ENCODE measurements at regions not wholly inside any gene's neighbourhood (a gene's known extent, or its start where the extent isn't known, plus 50 kb on each side); places are given as distances from the start of the nearest gene placed in this dataset.

DNA sequence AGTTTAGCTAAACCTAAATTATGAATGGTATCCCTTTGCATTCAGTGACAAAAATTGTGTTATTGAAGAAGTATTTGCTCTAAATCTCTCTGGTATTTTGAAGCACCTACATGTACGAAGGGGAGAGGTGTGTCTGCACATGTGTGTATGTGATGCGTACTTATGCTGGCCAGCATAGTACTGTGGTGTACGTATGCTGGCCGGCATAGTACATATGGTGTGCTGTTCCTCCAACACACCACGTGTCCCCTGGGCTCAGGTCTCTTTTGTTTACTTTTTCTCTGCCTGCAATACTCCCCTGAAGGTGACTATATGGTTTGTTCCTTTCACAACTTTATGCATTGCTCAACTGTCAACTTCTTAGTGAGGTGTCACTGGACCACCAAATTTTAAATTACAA lies 360.3 kb downstream of the CRPPA start:
- Mint-ChIP-seq H3K4me3 (no peak overlapping the region), H3K27ac (no peak overlapping the region), H3K36me3 (no peaks in the 10 kb centered on the region), H3K27me3 (peaks cover 0 to 6% (median 1%) of the 10 kb centered on the region in 5 donors), H3K9me3 (no peaks in the 10 kb centered on the region), H3K4me1 (peaks cover 0 to 5% (median 0%) of the 10 kb centered on the region in 4 donors)
- POLR2A ChIA-PET: no interaction called here
- ATAC-seq (no peak), DNase-seq (no peak)

DNA sequence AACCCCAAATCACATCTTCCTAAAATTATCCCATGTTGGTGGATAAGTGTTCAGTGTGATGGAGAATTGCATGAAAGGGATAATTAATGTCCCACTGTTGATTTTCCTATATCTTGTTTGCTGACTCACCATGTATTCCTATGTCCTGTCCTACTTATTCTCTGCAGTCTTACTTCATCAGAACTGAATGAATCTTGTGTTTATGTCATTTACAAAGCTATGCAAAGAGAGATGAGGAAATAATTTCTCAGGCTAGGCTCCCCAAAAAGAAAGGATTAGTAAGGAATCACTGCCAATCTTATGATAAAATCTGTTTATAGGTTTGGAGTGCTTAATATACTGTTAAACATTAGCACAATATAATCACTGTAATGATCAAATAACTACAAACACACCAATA lies 360.8 kb downstream of the CRPPA start:
- no peak for ATAC-seq

DNA sequence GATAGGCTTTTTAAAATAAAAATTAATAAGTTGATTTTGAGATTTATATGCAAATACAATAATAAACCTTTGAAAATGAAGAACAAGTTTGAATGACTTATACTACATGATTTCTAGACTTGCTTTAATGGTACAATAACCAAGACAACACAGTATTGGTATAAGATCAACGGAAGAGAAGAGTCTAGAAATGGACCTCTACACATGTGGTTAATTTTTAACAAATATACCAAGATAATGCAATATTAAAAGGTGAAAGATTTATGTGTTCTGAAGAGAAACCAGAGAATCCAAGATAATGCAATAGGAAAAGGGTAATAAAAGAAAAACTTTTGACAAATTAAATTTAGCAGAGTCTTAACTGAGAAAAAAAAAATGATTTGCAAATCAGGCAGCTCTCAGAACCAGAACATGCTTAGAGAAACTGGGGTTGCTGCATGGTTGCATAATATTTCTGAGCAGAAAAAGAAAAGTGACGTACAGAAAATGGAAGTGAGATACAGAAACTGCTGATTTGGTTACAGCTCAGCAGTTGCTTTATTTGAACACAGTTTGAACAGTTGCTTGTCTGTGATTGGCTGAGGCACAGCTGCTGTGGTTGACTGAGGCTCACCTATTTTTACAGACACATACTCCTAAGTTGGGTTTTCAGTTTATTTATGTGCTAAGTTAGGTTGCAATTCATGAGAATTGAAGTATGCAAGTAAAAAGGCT lies 365.9 kb downstream of the CRPPA start:
- H3K4me1 Mint-ChIP-seq: no peaks in the 10 kb centered on the region
- ATAC-seq (no peak), DNase-seq (no peak)
- POLR2A ChIA-PET: no interaction called here
- H3K9me3 Mint-ChIP-seq: no peaks in the 10 kb centered on the region
- peaks cover 0 to 7% (median 0%) of the 10 kb centered on the region in 5 donors for H3K27me3 Mint-ChIP-seq
- H3K36me3 Mint-ChIP-seq: no peaks in the 10 kb centered on the region
- no peak overlapping the region for H3K27ac Mint-ChIP-seq
- H3K4me3 Mint-ChIP-seq: no peak overlapping the region

More for the DNA sequence above, 360.8 kb downstream of the CRPPA start:
- POLR2A ChIA-PET: no interaction called here
- H3K36me3 Mint-ChIP-seq: no peaks in the 10 kb centered on the region
- H3K27me3 Mint-ChIP-seq: peaks cover 0 to 6% (median 4%) of the 10 kb centered on the region in 5 donors
- no peaks in the 10 kb centered on the region for H3K9me3 Mint-ChIP-seq
- H3K4me1 Mint-ChIP-seq: peaks cover 0 to 5% (median 0%) of the 10 kb centered on the region in 4 donors
- DNase-seq: no peak
- no peak overlapping the region for H3K4me3 Mint-ChIP-seq
- H3K27ac Mint-ChIP-seq: no peak overlapping the region

DNA sequence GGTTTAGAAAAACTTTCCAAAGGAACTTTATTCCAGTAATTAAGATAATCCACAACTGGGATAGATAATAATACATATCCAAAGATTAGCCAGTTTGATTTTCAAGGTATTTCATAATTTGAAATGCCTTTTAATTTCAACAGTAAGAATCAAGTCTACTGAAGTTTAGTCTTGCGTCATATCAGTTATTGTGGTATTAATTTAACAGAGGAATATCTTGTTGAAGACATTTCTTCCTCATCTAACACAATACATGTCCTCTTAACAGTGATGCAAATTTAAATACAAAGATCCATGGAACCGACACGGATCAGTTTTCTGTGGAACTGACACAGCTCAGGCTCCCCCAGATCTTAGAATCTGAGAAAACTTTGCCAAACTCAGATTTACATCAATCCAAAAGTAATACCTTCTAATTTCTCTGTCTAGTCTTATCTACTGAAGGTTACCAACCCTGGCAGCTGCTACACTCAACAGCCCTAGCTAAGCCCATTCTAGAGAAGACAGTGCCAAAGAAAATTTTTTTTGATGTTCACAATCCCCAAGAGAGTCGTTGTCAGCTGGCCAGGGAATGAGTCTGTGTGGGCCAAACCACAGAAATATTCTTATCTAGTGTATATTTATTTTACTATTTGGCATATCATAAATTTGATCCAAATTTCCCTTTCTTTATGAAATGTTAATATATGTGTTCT lies 365.2 kb upstream of the MEOX2 start:
- POLR2A ChIA-PET: no interaction called here
- no peaks in the 10 kb centered on the region for H3K4me1 Mint-ChIP-seq
- ATAC-seq: no peak
- H3K9me3 Mint-ChIP-seq: no peaks in the 10 kb centered on the region
- H3K27me3 Mint-ChIP-seq: peaks cover 0 to 7% (median 0%) of the 10 kb centered on the region in 5 donors
- no peak overlapping the region for H3K27ac Mint-ChIP-seq
- H3K4me3 Mint-ChIP-seq: no peak overlapping the region
- H3K36me3 Mint-ChIP-seq: no peaks in the 10 kb centered on the region
- DNase-seq: no peak

DNA sequence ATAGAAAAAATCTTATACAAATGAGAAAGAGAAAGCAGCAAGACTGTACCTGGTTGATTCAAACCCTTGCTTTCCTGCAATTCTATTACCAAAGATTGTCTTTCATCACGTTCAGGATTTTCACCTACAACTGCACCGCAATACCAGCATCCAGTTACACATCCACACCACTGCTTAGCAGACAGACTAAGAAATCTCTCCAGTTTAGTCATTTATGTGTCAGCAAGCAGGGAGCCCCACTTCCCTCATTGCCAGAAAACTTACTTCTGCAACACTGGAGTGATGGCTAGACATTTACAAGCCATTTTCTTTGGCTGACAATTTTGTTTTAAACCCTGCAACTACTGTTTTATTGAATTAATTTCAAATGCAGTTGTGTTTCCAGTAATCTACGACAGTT lies 359.6 kb upstream of the MEOX2 start:
- H3K4me3 Mint-ChIP-seq: no peak overlapping the region
- peaks cover 0 to 5% (median 0%) of the 10 kb centered on the region in 9 donors for H3K9me3 Mint-ChIP-seq
- H3K36me3 Mint-ChIP-seq: no peaks in the 10 kb centered on the region
- ATAC-seq: no peak
- no peaks in the 10 kb centered on the region for H3K4me1 Mint-ChIP-seq
- POLR2A ChIA-PET: interaction anchor here (0.6 kb wide), 1 partner anchor 8 kb away, joined by 3 read pairs; no protein-coding TSS in a partner anchor
- H3K27me3 Mint-ChIP-seq: no peaks in the 10 kb centered on the region
- H3K27ac Mint-ChIP-seq: no peak overlapping the region
- DNase-seq: no peak

DNA sequence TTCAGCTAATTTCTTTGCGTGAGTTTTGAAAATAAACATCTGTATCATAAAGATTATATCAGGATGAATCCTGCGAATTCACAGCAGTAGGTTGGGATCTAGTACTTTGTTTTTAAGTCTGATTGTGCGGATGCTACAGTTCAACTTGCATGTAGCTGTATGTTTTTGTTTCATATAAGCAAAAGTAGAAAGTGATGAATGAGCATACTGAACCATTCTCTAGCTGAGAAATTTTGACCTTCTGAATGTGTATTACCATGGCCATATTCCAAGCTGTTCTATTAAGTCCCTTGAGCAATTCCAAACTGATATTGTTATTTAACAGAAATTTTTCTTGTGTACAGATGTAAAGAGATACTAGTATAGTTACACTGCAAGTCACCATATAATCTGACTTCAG lies 358.8 kb upstream of the MEOX2 start:
- Mint-ChIP-seq H3K27me3 (peaks cover 0 to 4% (median under 1%) of the 10 kb centered on the region in 5 donors), H3K9me3 (peaks cover 0 to 5% (median 0%) of the 10 kb centered on the region in 9 donors), H3K4me3 (no peak overlapping the region), H3K36me3 (no peaks in the 10 kb centered on the region), H3K27ac (no peak overlapping the region), H3K4me1 (no peaks in the 10 kb centered on the region)
- POLR2A ChIA-PET: no interaction called here
- DNase-seq (no peak), ATAC-seq (no peak)

DNA sequence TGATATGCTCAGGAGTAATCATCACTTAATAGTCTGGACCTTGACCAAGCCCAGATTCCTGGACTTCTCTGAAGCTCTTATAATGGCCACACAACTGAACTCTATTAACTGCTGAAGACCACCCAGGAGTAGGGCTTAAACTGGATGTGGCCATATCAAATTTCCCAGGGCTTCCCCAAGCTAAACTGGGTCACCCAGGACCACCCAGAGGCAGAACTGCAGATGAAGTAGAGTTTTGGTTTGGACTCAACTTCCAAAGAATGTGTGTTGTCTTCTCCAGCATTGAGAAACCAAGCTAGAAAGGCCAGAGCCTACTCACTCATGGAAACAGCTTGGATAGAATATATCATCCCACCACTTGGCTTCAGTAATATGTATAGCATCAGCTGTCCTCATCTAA lies 358.2 kb upstream of the MEOX2 start:
- Mint-ChIP-seq H3K9me3 (peaks cover 0 to 5% (median 0%) of the 10 kb centered on the region in 9 donors), H3K27me3 (peaks cover 0 to 5% (median 3%) of the 10 kb centered on the region in 5 donors), H3K36me3 (no peaks in the 10 kb centered on the region), H3K4me3 (no peak overlapping the region), H3K4me1 (no peaks in the 10 kb centered on the region), H3K27ac (no peak overlapping the region)
- DNase-seq (no peak), ATAC-seq (no peak)
- POLR2A ChIA-PET: no interaction called here

DNA sequence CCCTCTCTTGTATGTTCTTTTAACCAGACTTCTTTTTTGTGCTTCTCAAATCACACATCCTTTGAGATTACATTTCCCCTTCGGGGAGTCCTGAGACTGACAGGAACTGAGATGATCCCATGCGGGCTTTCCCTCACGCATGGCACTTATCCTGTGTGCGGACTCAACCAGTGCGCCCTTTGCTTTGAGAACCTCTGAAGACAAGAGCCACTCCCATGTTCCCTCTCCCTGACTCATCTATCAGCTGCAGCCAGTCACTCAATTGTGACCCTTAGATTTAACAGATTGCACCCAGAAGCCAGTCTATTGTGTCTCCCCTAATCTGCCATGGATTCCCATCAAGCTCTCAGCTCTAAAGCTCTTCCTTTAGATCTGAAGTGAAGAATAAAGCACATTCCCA lies 353.9 kb upstream of the MEOX2 start:
- POLR2A ChIA-PET: no interaction called here

DNA sequence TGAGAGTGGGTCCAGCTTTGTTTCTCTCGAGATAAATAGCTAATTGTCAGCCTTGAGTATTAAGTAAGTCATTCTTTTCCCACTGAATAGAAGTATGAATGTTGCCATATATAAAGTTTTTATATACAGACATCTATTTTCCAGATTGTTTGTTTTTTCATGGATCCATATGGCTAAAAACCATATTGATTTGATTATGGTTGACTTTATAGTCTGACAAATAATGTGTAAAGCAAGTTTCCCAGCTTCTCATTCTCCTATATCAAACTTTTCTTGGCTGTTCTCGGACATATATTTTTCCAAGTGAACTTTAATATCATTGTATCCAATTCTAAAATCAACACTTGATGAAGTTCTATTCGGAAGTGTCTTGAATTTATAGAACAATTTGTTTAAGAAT lies 352.4 kb upstream of the MEOX2 start:
- ATAC-seq (no peak), DNase-seq (no peak)
- peaks cover 0 to 14% (median 4%) of the 10 kb centered on the region in 5 donors for H3K27me3 Mint-ChIP-seq
- no peak overlapping the region for H3K4me3 Mint-ChIP-seq
- no peaks in the 10 kb centered on the region for H3K36me3 Mint-ChIP-seq
- H3K9me3 Mint-ChIP-seq: peaks cover 0 to 10% (median 0%) of the 10 kb centered on the region in 9 donors
- no peak overlapping the region for H3K27ac Mint-ChIP-seq
- H3K4me1 Mint-ChIP-seq: no peaks in the 10 kb centered on the region
- POLR2A ChIA-PET: no interaction called here

More for the DNA sequence above, 353.9 kb upstream of the MEOX2 start:
- Mint-ChIP-seq H3K27ac (no peak overlapping the region), H3K27me3 (peaks cover 0 to 10% (median 4%) of the 10 kb centered on the region in 5 donors), H3K9me3 (peaks cover 0 to 10% (median 0%) of the 10 kb centered on the region in 9 donors), H3K4me1 (no peaks in the 10 kb centered on the region), H3K4me3 (no peak overlapping the region), H3K36me3 (no peaks in the 10 kb centered on the region)
- no peak for DNase-seq
- no peak for ATAC-seq

DNA sequence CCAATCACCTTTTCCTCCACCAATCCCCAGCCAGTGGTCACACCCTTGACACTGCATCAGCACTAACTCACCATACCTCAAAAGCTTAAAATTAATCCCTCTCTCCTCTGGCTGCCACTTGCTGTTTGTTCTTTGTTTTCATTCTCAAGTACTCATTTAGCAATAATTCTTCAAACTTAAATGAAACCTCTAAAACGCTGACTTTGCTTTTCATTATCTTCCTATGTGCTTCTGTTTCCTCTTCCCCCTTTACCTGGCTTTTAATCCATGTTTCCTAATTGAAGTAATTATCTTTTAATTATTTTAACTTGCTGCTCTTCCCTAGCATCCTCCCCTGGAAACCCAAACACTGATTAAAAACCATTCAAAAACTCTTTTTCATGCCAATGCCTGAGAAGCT lies 348.9 kb upstream of the MEOX2 start:
- H3K27me3 Mint-ChIP-seq: peaks cover 0 to 16% (median 2%) of the 10 kb centered on the region in 5 donors
- H3K4me1 Mint-ChIP-seq: no peaks in the 10 kb centered on the region
- H3K9me3 Mint-ChIP-seq: peaks cover 0 to 6% (median 0%) of the 10 kb centered on the region in 9 donors
- DNase-seq (no peak), ATAC-seq (no peak)
- no peaks in the 10 kb centered on the region for H3K36me3 Mint-ChIP-seq
- H3K4me3 Mint-ChIP-seq: no peak overlapping the region
- POLR2A ChIA-PET: no interaction called here
- no peak overlapping the region for H3K27ac Mint-ChIP-seq

DNA sequence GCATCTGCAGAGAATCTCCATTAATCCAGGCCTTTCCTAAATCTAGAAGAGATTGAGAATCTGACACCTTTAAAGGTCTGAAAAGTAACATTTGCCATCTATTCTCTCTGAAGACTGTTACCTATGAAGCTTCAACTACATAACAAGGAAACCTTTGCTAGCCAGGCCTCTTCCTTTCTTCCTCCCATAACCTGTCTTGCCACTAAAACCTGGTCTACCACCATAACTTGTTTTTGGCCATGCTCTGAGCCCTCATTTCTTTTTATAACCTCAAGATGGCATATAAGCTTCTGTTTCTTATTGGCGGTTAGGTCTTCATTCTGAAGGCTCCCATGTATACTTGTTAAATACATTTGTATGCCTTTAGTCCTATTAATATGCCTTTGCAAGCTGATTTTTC lies 348.4 kb upstream of the MEOX2 start:
- POLR2A ChIA-PET: no interaction called here
- no peak for DNase-seq
- no peak for ATAC-seq
- Mint-ChIP-seq H3K27me3 (peaks cover 0 to 15% (median 0%) of the 10 kb centered on the region in 5 donors), H3K4me3 (no peak overlapping the region), H3K9me3 (peaks cover 0 to 6% (median 0%) of the 10 kb centered on the region in 9 donors), H3K27ac (no peak overlapping the region), H3K36me3 (no peaks in the 10 kb centered on the region), H3K4me1 (no peaks in the 10 kb centered on the region)

DNA sequence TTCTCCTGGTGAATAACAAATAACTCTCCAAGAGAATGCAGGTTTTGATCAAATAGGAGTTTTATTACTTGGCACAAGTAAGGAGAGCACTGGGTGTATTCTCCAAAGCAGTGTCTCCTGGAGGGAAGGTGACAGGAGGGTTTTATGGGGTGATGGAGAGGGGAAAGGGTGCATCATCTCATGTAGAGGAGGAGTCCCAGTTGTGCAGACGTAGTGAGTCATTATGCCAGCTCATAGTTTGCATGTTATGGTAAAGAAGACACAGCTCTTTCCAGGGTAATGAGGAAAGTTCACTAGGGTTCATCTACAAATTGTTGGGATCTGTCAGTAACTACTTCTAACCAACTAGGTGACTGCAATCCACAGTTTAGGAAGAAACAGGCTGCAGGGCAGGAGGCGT lies 347.9 kb upstream of the MEOX2 start:
- Mint-ChIP-seq H3K4me1 (no peaks in the 10 kb centered on the region), H3K4me3 (no peak overlapping the region), H3K36me3 (no peaks in the 10 kb centered on the region), H3K27me3 (peaks cover 0 to 15% (median 0%) of the 10 kb centered on the region in 5 donors), H3K9me3 (peaks cover 0 to 6% (median 0%) of the 10 kb centered on the region in 9 donors), H3K27ac (no peak overlapping the region)
- no peak for DNase-seq
- ATAC-seq: no peak
- POLR2A ChIA-PET: no interaction called here

DNA sequence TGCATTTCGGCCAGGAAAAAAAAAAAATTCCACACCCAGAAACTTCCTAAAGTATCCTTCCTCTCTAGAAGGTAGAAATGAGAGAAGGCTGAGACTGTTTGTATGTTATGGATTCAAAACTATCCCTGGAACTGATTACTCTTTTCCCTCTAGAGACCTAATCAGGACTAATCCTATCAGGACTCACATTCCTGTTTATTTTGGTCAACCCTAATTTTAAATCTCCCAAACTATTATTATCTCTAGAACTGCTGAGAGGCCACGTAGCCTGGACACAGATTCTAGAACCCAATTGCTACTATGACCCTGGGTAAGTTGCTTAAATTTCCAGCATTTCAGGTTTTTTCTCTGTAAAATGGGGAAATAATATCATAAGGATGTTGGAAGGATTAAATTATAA lies 346.8 kb upstream of the MEOX2 start:
- DNase-seq: no peak
- no peak overlapping the region for H3K27ac Mint-ChIP-seq
- peaks cover 0 to 9% (median 0%) of the 10 kb centered on the region in 9 donors for H3K9me3 Mint-ChIP-seq
- H3K4me3 Mint-ChIP-seq: no peak overlapping the region
- H3K27me3 Mint-ChIP-seq: peaks cover 0 to 15% (median 0%) of the 10 kb centered on the region in 5 donors
- H3K4me1 Mint-ChIP-seq: no peaks in the 10 kb centered on the region
- no peaks in the 10 kb centered on the region for H3K36me3 Mint-ChIP-seq
- POLR2A ChIA-PET: no interaction called here
- ATAC-seq: no peak
